ENCODE measurements at regions not wholly inside any gene's neighbourhood (a gene's known extent, or its start where the extent isn't known, plus 50 kb on each side); places are given as distances from the start of the nearest gene placed in this dataset.
A peak's percentile ranks its signal among the peaks of the same experiment; 100 is the strongest.

DNA sequence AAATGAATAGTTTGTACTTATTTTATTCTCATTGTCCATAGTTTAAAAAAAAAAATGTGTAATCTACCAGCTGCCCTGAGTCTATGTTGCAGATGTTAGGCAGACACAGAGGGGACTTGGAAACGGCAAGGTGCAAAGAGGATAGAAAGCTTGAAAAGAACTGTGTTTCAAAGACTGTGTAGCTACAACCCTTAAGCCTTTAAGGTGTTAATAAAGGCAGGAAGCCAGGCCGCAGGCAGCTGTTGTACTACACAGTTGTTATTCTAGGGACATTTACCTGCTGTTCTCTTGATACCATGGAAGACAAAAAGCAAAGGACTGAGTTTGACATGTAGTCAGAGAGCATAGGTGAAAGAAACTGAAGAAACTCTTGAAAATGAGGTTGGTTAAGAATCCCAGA lies 440.0 kb downstream of the TUSC7 start:
- Histone ChIP-seq H3K36me3 (ENCODE audit: control insufficient read depth in 4 of 4, insufficient read depth in 4 of 4, low read length in 4 of 4) (no peaks in the 10 kb centered on the region), H3K4me1 (ENCODE audit: control insufficient read depth in 5 of 5, insufficient read depth in 5 of 5, low read length in 5 of 5) (peaks cover 0 to 6% (median 0%) of the 10 kb centered on the region in 5 donors), H3K9me3 (ENCODE audit: control insufficient read depth in 4 of 4, insufficient read depth in 3 of 4, low read length in 3 of 4) (no peaks in the 10 kb centered on the region), H3K4me3 (no peak overlapping the region), H3K27me3 (ENCODE audit: control insufficient read depth in 3 of 3, insufficient read depth in 3 of 3, low read length in 2 of 3) (no peaks in the 10 kb centered on the region), H3K27ac (ENCODE audit: low read depth in 1 of 2, low read length in 1 of 2) (no peak overlapping the region), H3K9ac (ENCODE audit: insufficient read depth in 1 of 2, low read length in 2 of 2) (no peak overlapping the region)
- whole genome bisulfite sequencing, 2 donors, result 48 to 75% methylated on average over 2 of the region's 2 CpGs
- ATAC-seq (ENCODE audit: insufficient read depth, low FRiP score) (peak; percentile 29), DNase-seq (no peak)
- TF ChIP-seq CTCF (IDR thresholded peaks at IDR 0.05; ENCODE audit: control extremely low read depth, extremely low read depth), result no peak

GRCh38 chr3:117150628-117151027 lies 441.0 kb downstream of the TUSC7 start:
- DNase-seq (no peak), ATAC-seq (ENCODE audit: insufficient read depth, low FRiP score) (no peak)
- no peak for TF ChIP-seq CTCF (IDR thresholded peaks at IDR 0.05; ENCODE audit: control extremely low read depth, extremely low read depth)
- peaks cover 0 to 4% (median 0%) of the 10 kb centered on the region in 5 donors for H3K4me1 ChIP-seq (ENCODE audit: control insufficient read depth in 5 of 5, insufficient read depth in 5 of 5, low read length in 5 of 5)
- H3K9me3 ChIP-seq (ENCODE audit: control insufficient read depth in 4 of 4, insufficient read depth in 3 of 4, low read length in 3 of 4), result no peaks in the 10 kb centered on the region
- no peaks in the 10 kb centered on the region for H3K36me3 ChIP-seq (ENCODE audit: control insufficient read depth in 4 of 4, insufficient read depth in 4 of 4, low read length in 4 of 4)
- no peaks in the 10 kb centered on the region for H3K27me3 ChIP-seq (ENCODE audit: control insufficient read depth in 3 of 3, insufficient read depth in 3 of 3, low read length in 2 of 3)
- 55 to 66% methylated on average over 3 of the region's 3 CpGs for WGBS, 2 donors
- H3K4me3 ChIP-seq, result no peak overlapping the region
- H3K27ac ChIP-seq (ENCODE audit: low read depth in 1 of 2, low read length in 1 of 2), result no peak overlapping the region
- H3K9ac ChIP-seq (ENCODE audit: insufficient read depth in 1 of 2, low read length in 2 of 2), result no peak overlapping the region

GRCh38 chr3:117160176-117160575 lies 450.6 kb downstream of the TUSC7 start:
- H3K27ac ChIP-seq (ENCODE audit: low read depth in 1 of 2, low read length in 1 of 2), result no peak overlapping the region
- no peaks in the 10 kb centered on the region for H3K9me3 ChIP-seq (ENCODE audit: control insufficient read depth in 4 of 4, insufficient read depth in 3 of 4, low read length in 3 of 4)
- ATAC-seq (ENCODE audit: insufficient read depth, low FRiP score) (no peak), DNase-seq (no peak)
- H3K36me3 ChIP-seq (ENCODE audit: control insufficient read depth in 4 of 4, insufficient read depth in 4 of 4, low read length in 4 of 4), result no peaks in the 10 kb centered on the region
- 80 to 91% methylated on average over 3 of the region's 3 CpGs for WGBS, 2 donors
- H3K4me3 ChIP-seq, result no peak overlapping the region
- H3K4me1 ChIP-seq (ENCODE audit: control insufficient read depth in 5 of 5, insufficient read depth in 5 of 5, low read length in 5 of 5), result no peaks in the 10 kb centered on the region
- no peak for TF ChIP-seq CTCF (IDR thresholded peaks at IDR 0.05; ENCODE audit: control extremely low read depth, extremely low read depth)
- H3K27me3 ChIP-seq (ENCODE audit: control insufficient read depth in 3 of 3, insufficient read depth in 3 of 3, low read length in 2 of 3), result no peaks in the 10 kb centered on the region
- no peak overlapping the region for H3K9ac ChIP-seq (ENCODE audit: insufficient read depth in 1 of 2, low read length in 2 of 2)

DNA sequence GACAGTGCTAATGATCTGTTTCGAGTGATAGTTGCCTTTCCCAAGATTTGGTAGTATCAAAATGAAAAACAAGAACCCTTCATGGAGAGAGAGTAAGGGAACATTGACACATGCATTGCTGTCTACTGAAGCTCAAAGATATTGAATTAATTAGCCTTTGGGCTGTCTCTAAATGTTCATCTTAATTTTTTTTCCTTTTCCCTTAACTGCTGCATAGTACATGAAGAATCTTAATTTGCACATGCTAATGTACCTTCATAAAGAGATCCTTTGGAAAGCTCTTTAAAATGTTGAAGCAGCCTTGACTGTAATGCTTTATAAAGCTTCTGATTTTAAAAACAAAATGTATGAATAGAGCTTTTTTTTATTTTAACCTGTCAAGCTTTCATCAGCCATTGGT lies 452.2 kb downstream of the TUSC7 start:
- TF ChIP-seq CTCF (IDR thresholded peaks at IDR 0.05; ENCODE audit: control extremely low read depth, extremely low read depth), result no peak
- WGBS, 2 donors, result 62 to 95% methylated on average over 1 of the region's 1 CpG

More for the DNA sequence above, 452.2 kb downstream of the TUSC7 start:
- Histone ChIP-seq H3K27ac (ENCODE audit: low read depth in 1 of 2, low read length in 1 of 2) (no peak overlapping the region), H3K36me3 (ENCODE audit: control insufficient read depth in 4 of 4, insufficient read depth in 4 of 4, low read length in 4 of 4) (no peaks in the 10 kb centered on the region), H3K4me3 (no peak overlapping the region), H3K9me3 (ENCODE audit: control insufficient read depth in 4 of 4, insufficient read depth in 3 of 4, low read length in 3 of 4) (peaks cover 0 to 2% (median 0%) of the 10 kb centered on the region in 4 donors), H3K27me3 (ENCODE audit: control insufficient read depth in 3 of 3, insufficient read depth in 3 of 3, low read length in 2 of 3) (no peaks in the 10 kb centered on the region), H3K4me1 (ENCODE audit: control insufficient read depth in 5 of 5, insufficient read depth in 5 of 5, low read length in 5 of 5) (no peaks in the 10 kb centered on the region), H3K9ac (ENCODE audit: insufficient read depth in 1 of 2, low read length in 2 of 2) (no peak overlapping the region)
- DNase-seq (no peak), ATAC-seq (ENCODE audit: insufficient read depth, low FRiP score) (no peak)
